H1 (cell line): ENCODE measurements at regions not wholly inside any gene's neighbourhood (a gene's known extent, or its start where the extent isn't known, plus 50 kb on each side); places are given as distances from the start of the nearest gene placed in this dataset.

Experiments used
- CTCF ChIA-PET: fragments of 300-600 bp; sonication (Branson Sonifier 250); formaldehyde crosslinking; loops from one replicate; lab custom pipeline; 2021; ENCODE audit not compliant: partially characterized antibody; lab: Charles Lee
- POLR2A ChIA-PET: fragments of 300-600 bp; sonication (Branson Sonifier 250); formaldehyde crosslinking; loops from one replicate; lab custom pipeline; 2021; ENCODE audit warnings: inconsistent platforms; ENCODE audit not compliant: partially characterized antibody; lab: Charles Lee
- DNase-seq, 2 experiments: peaks; one replicate each; pipeline versions ENCODE4 v3.0.0 to v3.0.0-alpha.2; 2010 to 2022; ENCODE audit warnings: low spot score in 2 of 2, low read depth in 1 of 2, mixed read lengths in 1 of 2
- FAIRE-seq: peaks from 2 replicates; lab custom pipeline; 2011; peaks lifted over from hg19 to GRCh38; lab: Jason Lieb, UNC
- H2AFZ ChIP-seq: 2 replicates; pipeline ENCODE4 v1.8.1; 2012; ENCODE audit warnings: low read length, inconsistent platforms
- H2AK5ac ChIP-seq: 2 replicates; pipeline ENCODE4 v1.6.1; 2013; ENCODE audit warnings: low read depth, low read length
- H2BK120ac ChIP-seq: replicated peaks from 2 replicates; pipeline ENCODE3; 2013; ENCODE audit warnings: low read depth, low read length, inconsistent platforms
- H2BK12ac ChIP-seq: 2 replicates; pipeline ENCODE4 v1.6.1; 2013; ENCODE audit warnings: low read depth, low read length
- H2BK15ac ChIP-seq: 2 replicates; pipeline ENCODE4 v1.6.1; 2013; ENCODE audit warnings: low read length
- H2BK20ac ChIP-seq: 2 replicates; pipeline ENCODE4 v1.6.1; 2013; ENCODE audit warnings: low read length
- H2BK5ac ChIP-seq: 2 replicates; pipeline ENCODE4 v1.6.1; 2013; ENCODE audit warnings: low read depth, low read length
- H3K14ac ChIP-seq: 2 replicates; pipeline ENCODE4 v1.6.1; 2013; ENCODE audit warnings: inconsistent platforms; ENCODE audit not compliant: insufficient read length
- H3K18ac ChIP-seq: 2 replicates; pipeline ENCODE4 v1.6.1; 2013; ENCODE audit warnings: low read length; ENCODE audit errors: extremely low read depth
- H3K23ac ChIP-seq: 2 replicates; pipeline ENCODE4 v1.6.1; 2013; ENCODE audit warnings: inconsistent platforms; ENCODE audit not compliant: insufficient read length
- H3K23me2 ChIP-seq: 2 replicates; pipeline ENCODE4 v1.6.1; 2013; ENCODE audit warnings: low read depth, low read length
- H3K27ac ChIP-seq: 2 replicates; pipeline ENCODE4 v1.6.1; 2011; ENCODE audit warnings: low read depth, low read length, inconsistent platforms
- H3K27me3 ChIP-seq, 4 experiments: replicated peaks in 1 of 4; 1 replicate in 1 of 4; 2 replicates in 3 of 4; pipeline versions ENCODE4 v1.6.1 to v1.8.1; 2011 to 2013; ENCODE audit warnings: low read length in 3 of 4, mild to moderate bottlenecking in 3 of 4, inconsistent platforms in 2 of 4, mixed read lengths in 2 of 4, moderate library complexity in 1 of 4; ENCODE audit not compliant: control insufficient read depth in 3 of 4, insufficient read depth in 3 of 4; ENCODE audit errors: extremely low read depth in 1 of 4
- H3K36me3 ChIP-seq, 4 experiments: 2 replicates each; pipeline versions ENCODE4 v1.6.1 to v1.8.1; 2011 to 2013; ENCODE audit warnings: mild to moderate bottlenecking in 4 of 4, low read length in 3 of 4, moderate library complexity in 2 of 4, control low read depth in 1 of 4, inconsistent platforms in 1 of 4; ENCODE audit not compliant: insufficient read depth in 4 of 4, control insufficient read depth in 2 of 4
- H3K4ac ChIP-seq: replicated peaks from 2 replicates; pipeline ENCODE3; 2013; ENCODE audit warnings: low read length, low read depth, mixed read lengths, inconsistent platforms; ENCODE audit not compliant: insufficient read length
- H3K4me1 ChIP-seq, 4 experiments: replicated peaks in 1 of 4; 1 replicate in 1 of 4; 2 replicates in 3 of 4; pipeline versions ENCODE4 v1.6.1 to v1.8.1; 2011 to 2013; ENCODE audit warnings: low read length in 3 of 4, inconsistent platforms in 2 of 4, mixed read lengths in 1 of 4; ENCODE audit not compliant: insufficient read depth in 4 of 4, control insufficient read depth in 3 of 4
- H3K4me2 ChIP-seq, 2 experiments: 2 replicates each; pipeline versions ENCODE4 v1.6.1 to v1.8.1; 2011 to 2013; ENCODE audit warnings: low read depth in 2 of 2, low read length in 2 of 2, control low read depth in 1 of 2, inconsistent platforms in 1 of 2, mild to moderate bottlenecking in 1 of 2; ENCODE audit not compliant: insufficient read depth in 1 of 2
- H3K4me3 ChIP-seq, 4 experiments: fragments of 200-600, 300-600 bp in 1 of 4; sonication (generic), shearing (Covaris generic), sonication (Bioruptor Twin) in 1 of 4; 2 replicates each; pipeline versions ENCODE4 v1.5.1 to v1.8.1; 2011 to 2016; ENCODE audit warnings: low read length in 4 of 4, low read depth in 3 of 4, control low read depth in 2 of 4, inconsistent platforms in 2 of 4, mild to moderate bottlenecking in 2 of 4, mixed read lengths in 1 of 4, moderate library complexity in 1 of 4; ENCODE audit not compliant: insufficient read depth in 2 of 4; ENCODE audit errors: extremely low read depth in 1 of 4
- H3K56ac ChIP-seq: replicated peaks from 2 replicates; pipeline ENCODE3; 2013; ENCODE audit warnings: low read depth, mild to moderate bottlenecking, mixed read lengths, low read length, inconsistent platforms; ENCODE audit not compliant: insufficient read length
- H3K79me1 ChIP-seq: 2 replicates; pipeline ENCODE4 v1.6.1; 2013; ENCODE audit warnings: low read depth, low read length, control low read depth
- H3K79me2 ChIP-seq, 2 experiments: 2 replicates each; pipeline versions ENCODE4 v1.6.1 to v1.8.1; 2012 to 2013; ENCODE audit warnings: low read length in 2 of 2, mild to moderate bottlenecking in 2 of 2, inconsistent platforms in 1 of 2; ENCODE audit not compliant: insufficient read depth in 2 of 2, control insufficient read depth in 1 of 2
- H3K9ac ChIP-seq, 4 experiments: replicated peaks in 1 of 4; 1 replicate in 1 of 4; 2 replicates in 3 of 4; pipeline versions ENCODE4 v1.6.1 to v1.8.1; 2011 to 2013; ENCODE audit warnings: low read depth in 3 of 4, low read length in 3 of 4, control low read depth in 2 of 4, mild to moderate bottlenecking in 2 of 4, moderate library complexity in 2 of 4, inconsistent platforms in 1 of 4; ENCODE audit errors: extremely low read depth in 1 of 4
- H3K9me3 ChIP-seq, 2 experiments: 2 replicates each; pipeline versions ENCODE4 v1.6.1 to v1.8.1; 2012 to 2013; ENCODE audit warnings: mild to moderate bottlenecking in 2 of 2, moderate library complexity in 2 of 2, control low read depth in 1 of 2, inconsistent platforms in 1 of 2, low read depth in 1 of 2, low read length in 1 of 2, mixed read lengths in 1 of 2; ENCODE audit not compliant: insufficient read depth in 2 of 2
- H4K20me1 ChIP-seq, 2 experiments: replicated peaks in 1 of 2; 2 replicates each; pipeline versions ENCODE3 to v1.8.1; 2011 to 2013; ENCODE audit warnings: inconsistent platforms in 2 of 2, low read length in 2 of 2, mild to moderate bottlenecking in 1 of 2; ENCODE audit not compliant: insufficient read depth in 2 of 2, control insufficient read depth in 1 of 2
- H4K5ac ChIP-seq: 2 replicates; pipeline ENCODE4 v1.6.1; 2013; ENCODE audit warnings: low read length, low read depth, mixed read lengths, inconsistent platforms; ENCODE audit not compliant: insufficient read length
- H4K8ac ChIP-seq: 2 replicates; pipeline ENCODE4 v1.8.0; 2013; ENCODE audit warnings: mild to moderate bottlenecking, moderate library complexity, low read length, inconsistent platforms; ENCODE audit not compliant: insufficient read depth; ENCODE audit errors: extremely low read depth
- H4K91ac ChIP-seq: replicated peaks from 2 replicates; pipeline ENCODE3; 2013; ENCODE audit warnings: low read length, mixed read lengths, inconsistent platforms; ENCODE audit not compliant: insufficient read length
- CTBP2 ChIP-seq: IDR thresholded peaks from 2 replicates; pipeline ENCODE4 v1.7.0; 2011; ENCODE audit warnings: borderline replicate concordance, mild to moderate bottlenecking, moderate library complexity, mixed read lengths, low read length; ENCODE audit not compliant: insufficient read depth, insufficient read length
- JUND ChIP-seq: IDR thresholded peaks from 2 replicates; pipeline ENCODE4 v1.6.1; 2011; ENCODE audit warnings: mild to moderate bottlenecking, improper control_type of control experiment, low read length
- POU5F1 ChIP-seq: IDR thresholded peaks from 2 replicates; pipeline ENCODE4 v1.6.1; 2011; ENCODE audit warnings: low read depth, mild to moderate bottlenecking, low read length, moderate library complexity
- RXRA ChIP-seq: IDR thresholded peaks from 2 replicates; pipeline ENCODE4 v1.6.1; 2011; ENCODE audit warnings: low read depth, mild to moderate bottlenecking, low read length, moderate library complexity; ENCODE audit not compliant: insufficient read depth
- SP2 ChIP-seq: IDR thresholded peaks from 2 replicates; pipeline ENCODE4 v1.6.1; 2012; ENCODE audit warnings: mild to moderate bottlenecking, low read length, inconsistent platforms
- SUZ12 ChIP-seq: fragments of 200-600 bp; sonication (generic); IDR thresholded peaks from 2 replicates; pipeline ENCODE4 v1.6.1; 2012; ENCODE audit warnings: mild to moderate bottlenecking, inconsistent platforms, low read length, moderate library complexity, mixed read lengths
- TBP ChIP-seq: IDR thresholded peaks from 2 replicates; pipeline ENCODE4 v1.6.1; 2011; ENCODE audit warnings: low read depth, low read length, improper control_type of control experiment
- WGBS, 2 experiments: shearing (Covaris generic) in 1 of 2; methylation state at CpG; one replicate each; pipeline versions ENCODE4 v1.1.6 to v1.1.7; 2013 to 2015; ENCODE audit warnings: low lambda C conversion rate in 2 of 2, mixed read lengths in 2 of 2, inconsistent platforms in 1 of 2, low coverage in 1 of 2, missing lambda C conversion rate in 1 of 2; ENCODE audit not compliant: insufficient replicate concordance in 2 of 2, insufficient coverage in 1 of 2, insufficient read length in 1 of 2; ENCODE audit errors: extremely low coverage in 1 of 2, missing lambda C conversion rate in 1 of 2; 5-methylcytosine and 5-hydroxymethylcytosine counted together

GRCh38 chr5:26802944-26803343 is 235.4 kb downstream of the CDH9 start:
- no peaks in the 10 kb centered on the region for H3K27me3 ChIP-seq
- H2BK12ac ChIP-seq: no peak overlapping the region
- 82% methylated on average over 4 of the region's 4 CpGs; no CpG with 5 or more reads in 1 of the 2 experiments for WGBS, 2 experiments
- H3K4me2 ChIP-seq: no peak overlapping the region
- no peak overlapping the region for H2BK120ac ChIP-seq
- no peak overlapping the region for H3K56ac ChIP-seq
- H3K23me2 ChIP-seq: no peaks in the 10 kb centered on the region
- no peaks in the 10 kb centered on the region for H3K36me3 ChIP-seq
- no peak overlapping the region for H4K8ac ChIP-seq
- H4K91ac ChIP-seq: no peak overlapping the region
- no peak overlapping the region for H2AK5ac ChIP-seq
- no peak for DNase-seq
- POLR2A ChIA-PET: no interaction called here
- H3K4ac ChIP-seq: no peak overlapping the region
- no peak overlapping the region for H4K5ac ChIP-seq
- H2AFZ ChIP-seq: no peak overlapping the region
- no peak for FAIRE-seq
- H3K18ac ChIP-seq: no peak overlapping the region
- H2BK15ac ChIP-seq: no peak overlapping the region
- H3K23ac ChIP-seq: no peak overlapping the region
- no peak overlapping the region for H3K4me3 ChIP-seq
- no peak overlapping the region for H3K27ac ChIP-seq
- no peaks in the 10 kb centered on the region for H4K20me1 ChIP-seq
- no peak overlapping the region for H2BK20ac ChIP-seq
- H3K79me2 ChIP-seq: no peaks in the 10 kb centered on the region
- peaks cover 2 to 8% of the 10 kb centered on the region in 2 experiments; a peak in 2 of 4 replicates for H3K9me3 ChIP-seq
- no peak overlapping the region for H3K9ac ChIP-seq
- H3K14ac ChIP-seq: no peak overlapping the region
- CTCF ChIA-PET: no interaction called here
- H3K4me1 ChIP-seq: no peaks in the 10 kb centered on the region
- H3K79me1 ChIP-seq: no peaks in the 10 kb centered on the region
- H2BK5ac ChIP-seq: no peak overlapping the region
- TF ChIP-seq TBP (no peak), SUZ12 (no peak), RXRA (no peak), JUND (no peak), CTBP2 (no peak), POU5F1 (no peak), SP2 (no peak)
